Ectodermal cell (in vitro differentiated cells): ENCODE measurements at regions not wholly inside any gene's neighbourhood (a gene's known extent, or its start where the extent isn't known, plus 50 kb on each side); places are given as distances from the start of the nearest gene placed in this dataset.

Source experiments
- H3K27ac ChIP-seq: 2 replicates; pipeline ENCODE4 v1.7.0; 2013; ENCODE audit warnings: mild to moderate bottlenecking, low read depth, low read length; ENCODE audit not compliant: insufficient read depth, poor library complexity, severe bottlenecking
- H3K27me3 ChIP-seq: 2 replicates; pipeline ENCODE4 v1.7.0; 2013; ENCODE audit warnings: mild to moderate bottlenecking, low read length; ENCODE audit not compliant: insufficient read depth, control insufficient read depth, poor library complexity, severe bottlenecking
- H3K36me3 ChIP-seq: one replicate; pipeline ENCODE4 v1.7.0; 2013; ENCODE audit warnings: low read length; ENCODE audit not compliant: control insufficient read depth, insufficient read depth
- H3K4me1 ChIP-seq: one replicate; pipeline ENCODE4 v1.7.0; 2013; ENCODE audit warnings: low read length; ENCODE audit not compliant: control insufficient read depth, insufficient read depth
- H3K4me3 ChIP-seq: 2 replicates; pipeline ENCODE4 v1.7.0; 2013; ENCODE audit warnings: low read depth, low read length, control low read depth; ENCODE audit not compliant: insufficient read depth
- H3K9me3 ChIP-seq: 2 replicates; pipeline ENCODE4 v1.7.0; 2013; ENCODE audit warnings: mild to moderate bottlenecking, low read length, moderate library complexity; ENCODE audit not compliant: control insufficient read depth
- WGBS, 2 experiments: methylation state at CpG; one replicate each; pipeline ENCODE4 v1.1.7; 2013; ENCODE audit warnings: missing lambda C conversion rate in 2 of 2; 5-methylcytosine and 5-hydroxymethylcytosine counted together

DNA sequence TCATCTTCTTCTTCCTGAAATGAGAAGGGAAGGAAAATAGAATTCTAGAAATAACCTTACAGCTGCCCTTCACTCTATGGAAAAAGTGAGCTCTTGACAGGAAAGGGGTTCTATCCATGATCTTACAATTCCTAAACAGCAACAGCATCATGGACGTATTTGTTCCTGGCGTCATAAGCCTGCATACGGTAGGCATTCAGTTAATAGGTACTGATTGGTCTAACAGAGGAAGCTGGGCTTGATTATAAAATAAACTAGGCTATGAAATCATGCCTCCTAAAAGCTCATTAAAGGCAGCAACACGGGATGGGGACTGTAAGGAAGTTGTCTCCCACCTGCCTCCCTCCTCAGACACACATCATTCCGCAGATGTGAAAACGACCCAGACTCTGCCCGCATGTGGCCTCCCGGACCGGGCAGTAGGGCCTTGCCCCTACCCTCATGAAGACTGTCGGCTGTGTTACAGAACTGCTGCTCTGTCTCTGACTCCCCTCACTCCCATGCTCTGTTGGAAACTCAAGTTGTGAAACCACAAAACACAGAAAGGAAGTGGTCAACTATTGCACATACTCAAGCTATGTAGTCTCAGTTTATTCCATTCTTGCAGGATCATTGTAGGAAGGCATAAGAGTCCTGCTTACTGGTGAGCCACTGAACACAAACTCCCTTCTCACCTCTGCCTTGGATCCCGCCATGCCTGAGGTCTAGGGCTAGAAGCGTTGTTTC is 129.8 kb downstream of the DLEU7 start:
- H3K27me3 ChIP-seq, result no peaks in the 10 kb centered on the region
- 89 to 91% methylated on average over 12 of the region's 12 CpGs for WGBS, 2 experiments
- H3K9me3 ChIP-seq, result no peaks in the 10 kb centered on the region
- H3K36me3 ChIP-seq, result no peaks in the 10 kb centered on the region
- H3K27ac ChIP-seq, result no peak overlapping the region
- no peak overlapping the region for H3K4me3 ChIP-seq
- no peaks in the 10 kb centered on the region for H3K4me1 ChIP-seq

DNA sequence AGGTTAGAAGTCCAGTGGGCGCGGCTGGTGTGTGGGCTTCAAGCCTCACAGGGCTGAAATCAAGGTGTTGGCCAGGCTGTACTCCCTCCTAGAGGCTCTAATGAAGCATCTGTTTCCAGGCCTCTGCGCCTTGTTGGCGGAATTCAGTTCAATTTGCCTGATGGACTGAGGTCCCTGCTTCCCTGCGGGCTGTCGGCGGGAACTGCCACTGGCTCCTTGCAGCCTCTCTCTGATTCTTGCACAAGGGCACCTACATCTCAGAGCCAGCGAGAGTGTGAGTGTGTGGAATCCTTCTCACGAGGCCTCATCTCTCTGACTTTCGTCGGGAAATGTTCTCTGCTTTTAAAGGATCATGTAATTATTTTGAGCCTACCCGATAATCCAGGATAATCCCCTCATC is 128.6 kb downstream of the DLEU7 start:
- Histone ChIP-seq H3K4me3 (no peak overlapping the region), H3K4me1 (no peaks in the 10 kb centered on the region), H3K36me3 (no peaks in the 10 kb centered on the region), H3K27me3 (no peaks in the 10 kb centered on the region), H3K9me3 (no peaks in the 10 kb centered on the region), H3K27ac (no peak overlapping the region)
- WGBS, 2 experiments, result 92 to 94% methylated on average over 12 of the region's 12 CpGs

DNA sequence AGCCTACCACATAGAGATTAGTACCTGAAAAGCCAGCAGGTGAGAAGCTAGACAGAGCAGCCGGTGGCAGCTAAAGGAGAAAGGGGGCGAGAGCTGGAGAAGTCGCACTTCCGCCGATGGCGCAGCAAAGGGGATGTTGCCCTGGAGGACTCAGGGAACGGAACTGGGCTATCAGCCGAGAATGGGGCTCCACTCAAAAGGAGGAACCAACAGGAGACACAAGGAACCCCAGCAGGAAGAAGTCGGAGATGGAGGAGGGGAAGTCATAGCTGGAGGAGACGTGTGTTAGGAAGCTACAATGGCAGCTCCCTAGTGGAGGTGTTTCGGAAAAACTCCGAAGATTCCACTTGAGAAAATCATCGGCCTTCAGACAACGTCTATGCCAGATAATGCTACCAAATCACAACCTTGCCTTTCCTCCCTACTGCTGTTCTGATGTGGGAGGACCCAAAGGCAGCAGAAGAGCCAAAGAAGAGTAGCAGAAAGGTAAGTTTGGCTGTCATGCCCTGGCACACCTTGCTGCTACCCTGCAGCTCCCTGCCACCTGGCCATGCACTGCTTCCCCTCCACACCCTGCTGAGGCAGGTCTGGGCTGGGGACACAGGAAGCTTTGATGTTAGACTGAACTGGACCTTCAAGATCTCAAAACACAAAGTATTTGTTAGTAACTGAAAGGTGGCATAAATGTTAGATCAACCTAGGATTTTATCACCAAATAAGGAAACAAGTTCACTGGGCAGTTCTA is 127.9 kb downstream of the DLEU7 start:
- Histone ChIP-seq H3K27me3 (no peaks in the 10 kb centered on the region), H3K36me3 (no peaks in the 10 kb centered on the region), H3K4me1 (no peaks in the 10 kb centered on the region), H3K4me3 (no peak overlapping the region), H3K27ac (no peak overlapping the region), H3K9me3 (no peaks in the 10 kb centered on the region)
- 94 to 96% methylated on average over 14 of the region's 14 CpGs for WGBS, 2 experiments

DNA sequence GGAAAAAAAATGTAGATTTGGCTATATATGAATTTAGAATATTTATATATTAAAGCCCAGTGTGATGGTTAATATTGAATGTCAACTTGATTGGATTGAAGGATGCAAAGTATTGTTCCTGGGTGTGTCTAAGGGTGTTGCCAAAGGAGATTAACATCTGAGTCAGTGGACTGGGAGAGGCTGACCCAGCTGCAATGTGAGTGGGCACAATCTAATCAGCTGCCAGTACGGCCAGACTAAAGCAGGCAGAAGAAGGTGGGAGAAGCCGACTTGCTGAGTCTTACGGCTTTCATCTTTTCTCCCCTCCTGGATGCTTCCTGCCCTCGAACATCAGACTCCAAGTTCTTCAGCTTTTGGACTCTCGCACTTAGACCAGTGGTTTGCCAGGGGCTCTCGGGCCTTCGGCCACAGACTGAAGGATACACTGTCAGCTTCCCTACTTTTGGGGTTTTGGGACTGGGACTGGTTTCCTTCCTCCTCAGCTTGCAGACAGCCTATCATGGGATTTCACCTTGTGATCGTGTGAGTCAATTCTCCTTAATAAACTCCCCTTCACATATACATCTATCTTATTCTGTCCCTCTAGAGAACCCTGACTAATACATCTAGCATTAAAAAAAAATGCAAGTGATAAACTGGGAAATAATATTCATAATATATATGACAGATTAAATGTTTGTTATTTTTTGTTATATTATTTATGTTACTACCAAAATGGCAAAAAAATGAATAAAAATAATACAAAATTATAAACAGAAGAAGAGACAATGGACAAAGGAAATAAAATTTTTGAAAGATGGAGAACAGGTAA is 122.4 kb downstream of the DLEU7 start:
- H3K36me3 ChIP-seq, result no peaks in the 10 kb centered on the region
- no peaks in the 10 kb centered on the region for H3K4me1 ChIP-seq
- 92 to 95% methylated on average over 8 of the region's 8 CpGs for WGBS, 2 experiments
- no peaks in the 10 kb centered on the region for H3K9me3 ChIP-seq
- H3K27ac ChIP-seq, result no peak overlapping the region
- no peaks in the 10 kb centered on the region for H3K27me3 ChIP-seq
- no peak overlapping the region for H3K4me3 ChIP-seq

DNA sequence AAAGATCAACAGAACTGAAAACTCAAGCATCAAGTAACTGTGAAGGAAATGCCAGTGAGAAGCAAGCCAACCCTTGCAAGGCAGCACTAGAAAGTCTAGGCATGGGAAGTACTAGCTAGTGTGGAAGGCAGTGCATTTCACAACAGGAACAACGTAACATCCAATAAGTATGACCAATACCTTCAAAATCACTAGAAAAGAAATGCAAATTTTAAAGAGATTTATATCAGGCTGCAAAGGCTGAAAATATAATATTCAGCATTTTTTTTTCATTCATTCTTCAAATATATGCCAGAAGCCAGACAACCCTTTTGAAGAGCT is 121.9 kb downstream of the DLEU7 start:
- WGBS, 2 experiments, result 79 to 89% methylated on average over 1 of the region's 1 CpG
- Histone ChIP-seq H3K9me3 (no peaks in the 10 kb centered on the region), H3K4me1 (no peaks in the 10 kb centered on the region), H3K27me3 (no peaks in the 10 kb centered on the region), H3K4me3 (no peak overlapping the region), H3K36me3 (no peaks in the 10 kb centered on the region), H3K27ac (no peak overlapping the region)

DNA sequence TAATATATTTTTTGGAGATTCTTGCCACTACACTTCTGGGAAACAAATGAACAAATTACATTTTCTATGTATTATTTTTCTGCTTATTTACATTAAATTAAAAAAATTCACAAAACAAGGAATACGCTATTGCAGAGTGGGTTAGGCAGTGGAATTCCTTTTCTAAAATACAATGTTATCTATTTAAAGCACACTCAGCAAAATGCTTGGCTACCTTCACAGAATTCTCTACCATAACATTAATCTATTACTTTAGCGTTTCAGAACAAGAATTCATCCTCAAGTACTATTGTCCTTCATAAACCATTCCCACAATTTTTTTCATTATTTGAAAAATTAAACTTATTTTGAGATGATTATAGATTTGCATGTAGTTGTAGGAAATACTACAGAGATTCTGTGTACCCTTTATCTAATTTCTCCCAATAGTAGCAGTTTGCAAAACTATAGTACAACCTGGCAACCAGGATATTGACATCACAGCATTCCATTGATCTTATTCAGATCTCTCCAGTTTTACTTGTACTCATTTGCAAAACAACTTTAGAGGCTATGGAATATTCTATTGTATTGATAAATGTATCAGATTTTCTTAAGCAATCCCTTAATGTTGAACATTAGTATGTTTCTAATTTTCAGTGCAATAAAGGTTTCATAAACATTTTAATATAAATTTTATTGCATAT is 120.9 kb downstream of the DLEU7 start:
- Histone ChIP-seq H3K4me3 (no peak overlapping the region), H3K27ac (no peak overlapping the region), H3K9me3 (no peaks in the 10 kb centered on the region), H3K36me3 (no peaks in the 10 kb centered on the region), H3K27me3 (no peaks in the 10 kb centered on the region), H3K4me1 (no peaks in the 10 kb centered on the region)
- WGBS, 2 experiments, result 92 to 100% methylated on average over 2 of the region's 2 CpGs

DNA sequence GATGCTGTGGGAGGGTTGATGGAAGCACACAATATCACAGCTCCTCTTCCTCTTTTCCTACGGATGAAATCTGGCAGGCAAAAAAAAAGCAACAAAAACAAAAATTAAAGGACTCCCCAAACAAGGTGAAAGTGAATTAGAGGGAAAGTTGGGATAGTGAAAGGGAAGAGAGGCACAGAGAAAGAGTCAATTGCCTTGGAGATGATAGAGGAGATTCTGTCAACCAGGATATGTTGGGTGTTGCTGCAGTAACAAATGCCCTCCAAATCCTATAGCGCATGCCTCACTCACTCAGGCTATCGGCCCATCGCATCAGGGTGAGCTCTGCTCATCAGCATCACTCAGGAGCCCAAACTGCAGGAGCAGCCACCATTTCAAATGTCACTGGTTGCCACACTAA is 119.1 kb downstream of the DLEU7 start:
- no peaks in the 10 kb centered on the region for H3K36me3 ChIP-seq
- H3K9me3 ChIP-seq, result peaks cover 3% of the 10 kb centered on the region
- no peaks in the 10 kb centered on the region for H3K27me3 ChIP-seq
- no peaks in the 10 kb centered on the region for H3K4me1 ChIP-seq
- 96 to 97% methylated on average over 3 of the region's 4 CpGs for WGBS, 2 experiments
- H3K4me3 ChIP-seq, result no peak overlapping the region
- no peak overlapping the region for H3K27ac ChIP-seq

DNA sequence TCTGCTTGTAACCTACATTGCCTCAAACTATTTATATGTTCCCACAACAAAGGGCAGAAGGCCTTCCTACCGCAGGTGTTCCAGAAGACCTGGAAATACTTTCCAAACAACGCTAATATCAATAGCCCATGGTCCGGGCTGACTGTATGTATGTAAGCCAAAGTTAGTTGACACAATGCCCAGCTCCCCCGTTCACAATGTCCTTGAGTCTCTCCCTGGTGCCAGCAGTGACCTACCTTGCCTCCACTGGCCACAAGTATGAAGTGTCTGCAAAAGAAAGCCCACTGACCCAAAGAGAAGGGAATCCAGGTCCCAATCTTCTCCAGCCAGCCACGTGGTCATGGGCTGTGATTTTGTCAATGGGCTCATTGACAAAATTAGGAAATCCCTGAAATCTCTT is 118.6 kb downstream of the DLEU7 start:
- no peak overlapping the region for H3K27ac ChIP-seq
- no peaks in the 10 kb centered on the region for H3K36me3 ChIP-seq
- H3K4me3 ChIP-seq, result no peak overlapping the region
- no peaks in the 10 kb centered on the region for H3K4me1 ChIP-seq
- 92 to 96% methylated on average over 5 of the region's 5 CpGs for WGBS, 2 experiments
- H3K27me3 ChIP-seq, result no peaks in the 10 kb centered on the region
- H3K9me3 ChIP-seq, result peaks cover 3% of the 10 kb centered on the region

DNA sequence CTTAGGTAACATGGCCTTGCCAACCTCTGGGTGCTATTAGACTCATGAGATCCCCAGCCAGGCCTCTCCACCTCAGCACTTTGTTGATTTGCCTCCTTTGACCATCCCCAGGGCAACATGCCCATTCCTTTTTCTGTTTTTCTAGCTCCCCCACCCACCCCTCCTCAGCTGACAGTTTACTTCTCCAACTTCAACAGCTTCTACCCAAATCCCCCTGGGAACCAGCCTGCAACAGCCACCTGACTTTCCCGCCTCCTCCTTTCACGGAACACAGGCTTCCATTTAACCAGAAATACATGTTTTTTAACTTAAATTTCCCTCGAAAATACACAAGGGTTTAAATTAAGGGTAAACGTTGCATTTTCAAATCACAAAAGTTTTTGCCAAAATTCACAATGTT is 117.3 kb downstream of the DLEU7 start:
- WGBS, 2 experiments, result 86 to 91% methylated on average over 4 of the region's 4 CpGs
- Histone ChIP-seq H3K4me3 (no peak overlapping the region), H3K4me1 (no peaks in the 10 kb centered on the region)

DNA sequence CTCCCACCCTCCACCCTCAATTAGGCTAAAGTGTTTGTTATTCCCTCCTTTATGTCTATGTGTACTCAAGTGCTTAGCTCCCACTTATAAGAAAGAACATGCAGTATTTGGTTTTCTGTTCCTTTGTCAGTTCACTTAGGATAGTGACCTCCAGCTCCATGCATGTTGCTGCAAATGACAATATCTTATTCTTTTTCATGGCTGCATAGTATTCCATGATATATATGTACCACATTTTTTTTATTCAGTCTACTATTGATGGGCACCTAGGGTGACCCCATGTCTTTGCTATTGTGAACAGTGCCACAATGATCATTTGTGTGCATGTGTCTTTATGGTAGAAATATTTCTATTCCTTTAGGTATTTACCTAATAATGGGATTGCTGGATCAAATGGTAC is 114.3 kb downstream of the DLEU7 start:
- peaks cover 3% of the 10 kb centered on the region for H3K9me3 ChIP-seq
- no peaks in the 10 kb centered on the region for H3K27me3 ChIP-seq
- no peak overlapping the region for H3K4me3 ChIP-seq
- H3K36me3 ChIP-seq, result no peaks in the 10 kb centered on the region
- H3K4me1 ChIP-seq, result no peaks in the 10 kb centered on the region
- H3K27ac ChIP-seq, result no peak overlapping the region

More for the DNA sequence above, 117.3 kb downstream of the DLEU7 start:
- Histone ChIP-seq H3K9me3 (peaks cover 3% of the 10 kb centered on the region), H3K36me3 (no peaks in the 10 kb centered on the region), H3K27ac (no peak overlapping the region), H3K27me3 (no peaks in the 10 kb centered on the region)
